ENCODE measurements at regions not wholly inside any gene's neighbourhood (a gene's known extent, or its start where the extent isn't known, plus 50 kb on each side); places are given as distances from the start of the nearest gene placed in this dataset.

- TF ChIP-seq GATA3 (IDR thresholded peaks at IDR 0.05; ENCODE audit: low read depth, low read length) (no peak), GATA2 (IDR thresholded peaks at IDR 0.05; ENCODE audit: low read depth, low read length) (no peak)
Observed at GRCh38 chr16:72317446-72317845, 145.5 kb upstream of the PMFBP1 start.
